Fibroblast of mammary gland (primary cell): ENCODE measurements at regions not wholly inside any gene's neighbourhood (a gene's known extent, or its start where the extent isn't known, plus 50 kb on each side); places are given as distances from the start of the nearest gene placed in this dataset.

Experiments
- DNase-seq: peaks from one replicate; pipeline ENCODE4 v3.0.0-alpha.2; 2010; ENCODE audit warnings: low read depth
- H3K4me3 ChIP-seq: 2 replicates; pipeline ENCODE4 v1.5.1; 2011; ENCODE audit warnings: low read depth, mild to moderate bottlenecking, low read length, moderate library complexity; ENCODE audit not compliant: control insufficient read depth
- TF ChIP-seq, protein P1 (sequence below): conservative IDR thresholded peaks from 2 replicates; pipeline ENCODE4 v1.5.1; 2011; ENCODE audit warnings: low read depth, low read length, inconsistent platforms; ENCODE audit not compliant: control insufficient read depth, insufficient read depth

DNA sequence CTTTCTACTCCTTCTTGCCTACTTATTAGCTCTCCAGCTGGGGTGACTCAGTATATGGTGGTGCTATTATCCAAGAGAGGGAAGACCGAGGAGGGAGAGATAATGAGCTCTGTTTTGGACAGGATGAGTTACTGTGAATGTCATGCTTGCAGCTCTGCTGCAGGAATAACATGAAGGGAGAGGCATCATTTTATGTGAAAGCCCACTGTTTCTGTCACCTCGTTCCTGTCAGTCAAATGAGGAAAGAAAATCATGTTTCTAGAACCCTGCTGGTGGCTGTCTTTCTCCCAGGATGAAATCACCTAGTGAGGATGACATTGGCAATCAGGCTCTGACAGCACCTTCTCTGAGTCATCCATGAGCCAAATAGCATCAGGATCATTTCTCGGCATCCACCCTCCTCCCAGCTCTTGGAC is 1291.6 kb upstream of the AUTS2 start:
- no peak for DNase-seq
- no peak overlapping the region for H3K4me3 ChIP-seq
- TF ChIP-seq, protein P1, sequence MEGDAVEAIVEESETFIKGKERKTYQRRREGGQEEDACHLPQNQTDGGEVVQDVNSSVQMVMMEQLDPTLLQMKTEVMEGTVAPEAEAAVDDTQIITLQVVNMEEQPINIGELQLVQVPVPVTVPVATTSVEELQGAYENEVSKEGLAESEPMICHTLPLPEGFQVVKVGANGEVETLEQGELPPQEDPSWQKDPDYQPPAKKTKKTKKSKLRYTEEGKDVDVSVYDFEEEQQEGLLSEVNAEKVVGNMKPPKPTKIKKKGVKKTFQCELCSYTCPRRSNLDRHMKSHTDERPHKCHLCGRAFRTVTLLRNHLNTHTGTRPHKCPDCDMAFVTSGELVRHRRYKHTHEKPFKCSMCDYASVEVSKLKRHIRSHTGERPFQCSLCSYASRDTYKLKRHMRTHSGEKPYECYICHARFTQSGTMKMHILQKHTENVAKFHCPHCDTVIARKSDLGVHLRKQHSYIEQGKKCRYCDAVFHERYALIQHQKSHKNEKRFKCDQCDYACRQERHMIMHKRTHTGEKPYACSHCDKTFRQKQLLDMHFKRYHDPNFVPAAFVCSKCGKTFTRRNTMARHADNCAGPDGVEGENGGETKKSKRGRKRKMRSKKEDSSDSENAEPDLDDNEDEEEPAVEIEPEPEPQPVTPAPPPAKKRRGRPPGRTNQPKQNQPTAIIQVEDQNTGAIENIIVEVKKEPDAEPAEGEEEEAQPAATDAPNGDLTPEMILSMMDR: no peak

DNA sequence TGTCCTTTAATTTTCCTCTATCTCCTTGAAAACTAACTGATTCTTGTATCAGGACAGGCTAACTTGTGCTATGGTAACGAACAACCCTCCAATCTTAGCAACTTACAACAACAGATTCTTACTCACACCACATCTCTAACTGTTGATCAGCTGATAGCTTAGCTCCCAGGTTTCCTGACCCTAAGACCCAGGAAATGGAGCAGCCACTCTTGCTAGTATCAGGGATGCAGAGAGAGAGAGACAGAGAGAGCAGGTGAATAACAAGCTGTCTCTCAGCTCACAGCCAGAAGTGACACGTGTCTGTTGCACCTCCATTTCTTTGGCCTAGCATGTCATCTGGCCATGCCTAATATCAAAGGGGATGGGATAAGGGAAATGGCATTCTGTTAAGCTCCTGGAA is 1289.0 kb upstream of the AUTS2 start:
- no peak overlapping the region for H3K4me3 ChIP-seq
- no peak for DNase-seq
- TF ChIP-seq, protein P1: no peak

DNA sequence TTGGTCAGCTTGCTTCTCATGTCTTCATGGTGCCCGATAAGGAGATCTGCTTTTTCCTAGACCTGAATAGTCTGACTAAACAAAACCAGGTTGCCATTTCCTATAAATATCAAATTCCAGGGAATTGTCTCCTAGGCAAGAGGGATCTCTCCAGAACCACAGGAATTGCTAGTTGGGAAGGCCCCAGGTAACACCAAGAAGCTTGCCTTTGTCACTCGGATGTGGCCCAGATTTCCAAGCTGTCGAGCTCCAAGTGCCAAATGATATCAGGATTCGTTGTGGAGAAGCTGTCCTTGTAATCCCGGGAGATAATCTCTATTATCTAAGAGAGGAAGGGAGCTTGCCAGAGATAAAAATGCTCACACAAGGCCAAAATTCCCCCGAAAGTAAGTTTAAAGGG is 1288.5 kb upstream of the AUTS2 start:
- no peak overlapping the region for H3K4me3 ChIP-seq
- DNase-seq: no peak
- TF ChIP-seq, protein P1: no peak

DNA sequence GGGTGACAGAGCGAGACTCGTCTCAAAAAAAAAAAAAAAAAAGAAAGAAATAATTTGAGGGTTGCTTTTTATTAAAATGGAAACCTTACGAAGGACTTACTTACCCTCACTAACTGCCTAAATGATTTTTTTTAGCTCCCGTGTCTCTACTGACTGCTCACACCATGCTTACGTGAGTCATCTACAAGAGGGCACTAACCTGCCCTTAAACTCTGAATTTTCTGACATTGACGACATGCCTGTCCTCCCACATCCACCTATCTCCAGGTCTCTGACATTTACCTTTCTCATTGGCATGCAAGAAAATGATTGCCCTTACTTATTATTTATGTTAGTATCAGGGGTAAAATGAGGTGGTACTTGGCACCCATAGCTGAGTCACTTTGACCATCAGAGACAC is 1286.3 kb upstream of the AUTS2 start:
- no peak for DNase-seq
- H3K4me3 ChIP-seq: no peak overlapping the region
- TF ChIP-seq, protein P1: no peak

DNA sequence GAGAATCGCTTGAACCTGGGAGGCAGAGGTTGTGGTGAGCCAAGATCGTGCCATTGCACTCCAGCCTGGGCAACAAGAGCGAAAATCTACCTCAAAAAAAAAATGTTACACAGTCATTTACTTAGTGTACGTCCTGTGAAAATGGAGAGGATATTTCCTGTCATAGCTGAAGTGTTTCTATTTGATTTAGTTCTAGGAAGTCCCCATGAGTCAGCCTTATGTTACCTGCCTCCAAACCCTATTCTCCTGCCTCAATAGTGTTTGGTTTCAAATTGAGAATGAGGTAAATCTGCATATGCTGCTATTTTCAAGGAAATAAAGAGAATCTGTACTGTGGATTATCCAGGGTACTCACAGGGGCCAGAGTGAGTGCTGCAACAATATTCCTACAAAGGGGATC is 1284.5 kb upstream of the AUTS2 start:
- no peak overlapping the region for H3K4me3 ChIP-seq
- TF ChIP-seq, protein P1: no peak
- no peak for DNase-seq

DNA sequence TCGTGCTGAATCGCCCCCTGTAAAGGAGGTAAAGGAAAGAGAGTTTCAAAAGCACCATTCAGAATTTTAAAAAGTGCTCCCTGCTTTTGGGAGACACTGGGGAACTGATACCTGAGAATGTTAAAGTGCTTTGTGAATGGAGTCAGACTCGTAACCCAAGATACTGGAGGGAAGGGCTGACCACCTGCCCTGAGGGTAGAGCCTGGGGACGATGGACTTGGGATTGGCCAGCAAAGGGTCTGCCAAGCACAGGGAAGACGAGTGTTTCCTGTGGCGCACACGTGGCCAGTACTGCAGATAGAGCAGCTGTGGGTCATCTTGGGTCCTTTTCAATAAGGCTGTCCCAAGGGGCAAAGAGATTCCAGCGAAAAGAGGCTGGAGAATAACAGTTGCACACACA is 1284.1 kb upstream of the AUTS2 start:
- no peak for DNase-seq
- H3K4me3 ChIP-seq: no peak overlapping the region
- TF ChIP-seq, protein P1: no peak

DNA sequence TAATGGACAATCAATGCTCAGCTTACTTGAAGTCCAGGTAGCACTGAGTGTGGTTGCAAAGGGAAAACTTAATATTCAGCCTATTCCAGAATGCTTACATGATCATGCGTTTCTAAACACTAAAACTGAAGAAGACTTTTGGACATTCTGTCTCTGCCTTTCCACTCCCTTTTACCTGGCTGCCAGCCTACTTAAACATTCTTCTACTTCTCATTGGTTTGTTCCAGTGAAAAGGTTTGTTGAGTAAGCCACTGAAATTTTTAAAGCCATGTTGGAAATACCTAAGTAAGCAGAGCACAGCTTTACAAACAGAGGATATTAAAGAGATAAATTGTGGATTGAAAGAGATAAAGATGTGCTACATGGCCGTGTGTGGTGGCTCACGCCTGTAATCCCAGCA is 1280.8 kb upstream of the AUTS2 start:
- DNase-seq: no peak
- no peak overlapping the region for H3K4me3 ChIP-seq
- TF ChIP-seq, protein P1: no peak
